GM19452 (cell line): ENCODE measurements at regions not wholly inside any gene's neighbourhood (a gene's known extent, or its start where the extent isn't known, plus 50 kb on each side); places are given as distances from the start of the nearest gene placed in this dataset.
"Not testable (repeated sequence)": the region's sequence is repeated elsewhere in the genome, so short reads cannot be mapped to it uniquely, and the experiment has no call there.

Experiments used
- ATAC-seq: cut with Tn5 transposase; IDR thresholded peaks from one replicate; pipeline ENCODE4 v1.9.1; 2021; ENCODE audit not compliant: unreplicated experiment

DNA sequence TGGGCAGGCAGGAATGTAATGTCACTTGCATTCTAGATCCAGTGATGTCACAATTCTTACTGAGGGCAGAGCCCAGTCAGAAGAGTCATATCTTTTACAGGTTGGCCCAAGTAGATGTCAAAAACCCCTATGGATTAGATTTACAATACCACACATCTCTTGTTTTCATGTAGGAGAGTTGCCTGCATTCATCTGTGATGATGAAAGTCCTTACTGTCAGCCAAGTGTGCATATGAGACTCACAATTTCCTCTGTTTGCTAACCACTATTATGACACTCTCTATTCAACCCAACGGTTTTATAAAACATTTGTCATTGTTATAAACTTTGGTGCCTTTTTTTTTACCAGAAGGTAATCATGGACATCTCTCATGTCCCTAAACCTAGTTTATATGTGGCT lies 898.8 kb upstream of the AMELY start:
- ATAC-seq, result no peak

DNA sequence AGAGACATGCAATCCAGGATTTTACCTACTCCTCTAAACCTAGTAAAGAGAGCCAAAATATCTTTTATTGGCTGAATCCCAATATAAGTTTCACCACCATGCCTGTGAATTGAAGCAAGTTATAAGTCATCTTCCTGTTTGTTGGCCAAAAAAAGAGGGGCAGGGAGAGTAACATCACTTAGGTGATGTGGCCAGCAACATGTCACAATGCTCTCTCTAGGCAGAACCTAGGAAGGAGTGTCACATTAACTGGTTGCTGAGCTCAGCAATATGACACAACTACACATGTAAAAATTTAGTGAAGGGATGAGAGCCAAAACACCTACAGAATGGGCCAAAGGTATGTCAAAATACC lies 895.9 kb upstream of the AMELY start:
- ATAC-seq, result no peak

DNA sequence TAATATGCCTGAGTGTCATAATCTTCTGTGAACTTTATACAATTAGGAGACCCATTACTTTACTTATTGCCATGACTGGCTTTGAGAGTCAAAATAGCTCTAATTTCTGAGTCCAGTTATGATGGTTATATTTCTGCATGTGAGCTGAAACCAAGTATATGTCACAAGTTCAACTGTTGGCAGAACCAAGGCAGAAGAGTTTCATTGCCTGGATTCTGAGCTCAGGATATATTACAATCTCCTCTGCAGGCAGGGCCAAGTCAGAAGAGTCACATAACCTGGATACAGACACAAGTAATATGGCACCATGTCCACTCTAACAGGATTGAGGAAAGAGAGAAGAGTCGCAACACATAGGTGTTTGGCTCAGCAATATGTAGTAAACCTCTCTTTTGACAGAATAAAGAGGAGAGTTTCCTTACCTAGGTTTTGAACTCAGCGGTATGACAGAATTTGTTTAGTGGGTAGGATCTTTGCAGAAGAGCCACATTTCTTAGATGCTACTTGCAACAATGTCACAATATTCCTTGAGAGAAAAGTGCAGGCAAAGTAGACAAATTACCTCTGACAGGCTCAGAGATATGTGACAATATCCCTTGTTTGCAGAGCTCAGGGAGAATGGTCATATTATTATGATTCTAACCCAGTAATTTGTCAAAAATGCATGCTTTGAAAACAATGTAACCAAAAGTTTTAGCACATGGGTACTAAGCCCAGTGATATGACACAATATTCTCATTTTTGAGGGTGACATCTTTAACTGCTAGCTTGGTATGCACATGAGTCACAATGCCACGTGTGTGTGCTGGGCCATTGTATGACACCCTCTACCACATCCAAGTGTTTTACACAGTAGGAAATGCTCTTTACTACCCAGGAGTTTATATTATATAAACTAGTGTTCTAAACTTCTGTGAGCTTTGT lies 895.3 kb upstream of the AMELY start:
- no peak for ATAC-seq

DNA sequence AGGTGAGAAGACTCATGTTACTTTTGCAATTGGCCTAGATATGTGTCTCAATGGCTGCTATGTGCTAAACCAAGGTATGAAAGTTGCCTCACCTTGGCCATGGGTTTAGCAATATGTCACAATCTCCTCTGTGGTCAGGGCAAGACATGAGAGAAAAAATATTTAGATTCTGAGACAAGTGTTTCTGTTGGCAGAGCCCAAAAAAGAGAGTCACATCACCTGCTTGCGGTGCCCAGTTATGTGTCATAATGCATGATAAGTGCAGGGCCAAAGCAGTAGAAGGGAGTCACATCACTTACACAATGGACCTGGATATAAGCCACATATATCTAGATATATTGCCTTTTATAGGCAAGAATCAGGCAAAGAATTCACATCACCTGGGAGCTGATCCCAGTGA lies 894.1 kb upstream of the AMELY start:
- ATAC-seq, result no peak

DNA sequence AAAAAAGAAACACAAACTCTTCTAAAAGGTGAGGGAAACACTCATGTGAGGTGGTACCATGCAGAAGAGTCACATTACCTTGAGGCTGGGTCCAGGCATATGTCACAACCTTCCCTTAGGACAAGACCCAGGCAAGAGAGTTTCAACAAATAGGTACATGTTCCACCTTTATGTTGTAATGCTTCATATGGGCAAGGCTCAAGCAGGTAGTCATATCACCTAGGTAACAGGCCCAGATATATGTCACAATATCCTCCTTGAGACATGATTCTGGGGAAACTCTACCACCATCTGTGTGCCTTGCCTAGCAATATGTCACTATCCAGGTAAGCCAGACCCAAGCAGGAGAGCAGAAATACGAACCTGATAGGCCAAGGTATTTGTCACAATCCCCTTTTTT lies 892.2 kb upstream of the AMELY start:
- no peak for ATAC-seq

DNA sequence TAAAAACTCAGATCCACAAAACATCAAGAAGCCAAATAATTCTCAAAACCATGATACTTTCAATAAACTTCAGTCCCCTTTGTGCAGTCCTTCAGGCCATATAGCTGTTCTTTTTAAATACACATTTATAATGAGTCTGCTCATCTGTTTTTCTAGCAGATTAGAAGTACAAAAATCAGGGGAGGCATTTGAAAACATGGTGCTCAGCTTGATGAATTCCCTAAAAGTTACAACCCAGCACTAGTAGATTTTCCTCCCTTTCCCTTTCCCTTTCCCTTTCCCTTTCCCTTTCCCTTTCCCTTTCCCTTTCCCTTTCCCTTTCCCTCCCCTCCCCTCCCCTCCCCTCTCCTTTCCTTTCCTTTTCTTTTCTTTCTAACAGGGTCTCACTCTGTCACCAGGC lies 884.6 kb upstream of the AMELY start:
- no peak for ATAC-seq

DNA sequence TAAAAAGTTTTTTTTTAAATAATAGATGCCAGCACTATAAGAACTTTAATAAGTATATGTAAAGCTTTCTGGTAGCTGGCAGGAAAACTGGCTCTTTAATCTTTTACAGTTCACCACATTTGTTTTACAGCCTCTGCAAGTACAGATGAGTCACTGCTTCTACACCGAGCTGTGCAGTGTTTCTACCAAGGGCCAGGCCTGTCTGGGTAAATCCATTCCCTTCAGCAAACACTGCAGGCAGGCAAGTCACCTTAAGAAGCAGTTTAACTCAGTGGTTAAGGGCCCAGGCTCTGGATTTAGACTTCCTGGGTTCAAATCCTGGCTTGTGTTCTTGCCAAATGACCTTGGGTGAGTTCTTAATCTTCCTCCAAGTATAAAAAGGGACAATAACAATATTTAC lies 882.9 kb upstream of the AMELY start:
- ATAC-seq, result no peak

DNA sequence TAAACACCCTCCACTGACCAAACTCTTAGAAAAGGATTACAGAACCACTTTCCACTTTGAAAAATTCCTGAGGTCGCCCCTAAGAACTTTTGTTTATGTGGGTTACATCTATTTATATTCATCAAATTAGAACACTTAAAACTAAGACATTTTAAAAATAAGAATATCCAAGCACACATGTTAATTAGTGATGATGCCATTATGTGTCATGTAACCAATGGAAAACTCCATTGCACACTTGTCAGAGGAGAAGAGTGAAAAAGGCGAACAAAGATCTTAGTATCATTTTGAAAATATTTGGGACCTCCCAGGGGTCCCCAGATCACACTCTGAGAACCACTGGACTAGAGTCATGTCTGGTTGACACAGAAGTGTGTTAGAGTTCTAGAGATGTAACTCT lies 882.4 kb upstream of the AMELY start:
- no peak for ATAC-seq

DNA sequence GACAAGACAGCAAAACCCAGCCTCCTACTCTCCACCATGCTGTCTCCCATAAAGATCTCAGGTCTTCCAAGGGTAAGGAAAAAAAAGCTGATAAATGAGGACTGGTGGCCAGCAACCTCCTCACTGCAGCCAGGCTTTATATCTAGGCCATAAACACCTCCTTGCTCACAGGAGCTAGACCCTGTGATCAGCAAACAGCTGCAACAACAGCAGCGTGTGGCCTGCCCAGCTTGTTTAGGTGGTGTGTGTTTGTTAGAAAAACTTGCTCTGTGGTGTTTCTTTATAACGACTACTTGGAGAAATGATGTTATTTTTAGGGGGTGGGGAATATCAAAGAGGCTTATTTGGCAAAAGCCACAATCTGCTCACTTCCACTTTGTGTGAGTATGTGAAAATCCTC lies 880.9 kb upstream of the AMELY start:
- ATAC-seq, result no peak

DNA sequence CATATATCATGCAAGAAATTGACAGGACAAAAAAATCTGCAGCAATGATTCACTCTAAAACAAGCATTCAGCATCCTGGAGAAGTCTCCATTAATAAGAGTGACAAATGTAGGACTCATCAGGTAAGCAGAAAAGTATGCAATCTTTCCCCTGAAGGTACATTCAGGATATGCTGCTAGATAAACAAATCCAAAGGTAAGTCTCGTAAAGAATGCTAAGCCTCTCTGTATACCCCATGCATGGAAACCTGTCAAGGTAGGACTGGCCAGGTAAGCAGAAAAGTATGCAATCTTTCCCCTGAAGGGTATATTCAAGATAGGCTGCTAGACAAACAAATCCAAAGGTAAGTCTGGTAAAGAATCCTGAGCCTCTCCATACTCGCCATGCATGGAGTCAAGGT lies 869.9 kb upstream of the AMELY start:
- no peak for ATAC-seq

DNA sequence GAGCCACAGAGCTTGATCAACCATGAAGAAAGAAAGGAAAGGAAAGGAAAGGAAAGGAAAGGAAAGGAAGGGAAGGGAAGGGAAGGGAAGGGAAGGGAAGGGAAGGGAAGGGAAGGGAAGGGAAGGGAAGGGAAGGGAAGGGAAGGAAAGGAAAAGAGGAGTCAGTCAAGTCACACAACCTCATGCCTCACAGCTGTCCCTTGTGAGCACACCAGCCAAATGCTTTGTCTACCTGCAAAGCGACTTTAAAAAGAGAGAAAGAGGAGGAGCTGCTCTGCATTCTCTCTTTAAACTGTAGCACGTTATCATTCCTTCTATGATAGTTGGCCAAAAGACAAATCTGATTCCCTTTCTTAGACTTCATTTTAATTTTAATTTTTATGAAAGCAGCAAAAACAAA lies 863.9 kb upstream of the AMELY start:
- not testable (repeated sequence) for ATAC-seq

DNA sequence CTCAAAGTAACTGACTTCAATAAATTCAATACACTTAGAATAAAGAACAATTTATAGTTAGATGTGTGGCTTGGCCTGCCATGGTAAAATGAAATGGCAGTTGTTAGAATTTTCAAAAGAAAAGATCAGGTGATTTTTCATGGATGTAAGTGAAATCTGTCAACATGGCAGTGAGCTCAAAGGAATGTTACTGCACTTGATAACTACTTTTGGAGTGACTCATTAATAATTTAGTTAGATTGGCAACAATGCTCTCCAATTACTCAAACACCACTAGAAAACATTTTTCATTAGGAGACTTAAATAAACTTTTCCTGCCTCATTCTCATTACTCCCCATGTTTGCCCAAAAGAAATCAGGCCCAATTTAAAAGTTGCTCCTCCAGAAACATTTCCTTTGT lies 860.2 kb upstream of the AMELY start:
- no peak for ATAC-seq

DNA sequence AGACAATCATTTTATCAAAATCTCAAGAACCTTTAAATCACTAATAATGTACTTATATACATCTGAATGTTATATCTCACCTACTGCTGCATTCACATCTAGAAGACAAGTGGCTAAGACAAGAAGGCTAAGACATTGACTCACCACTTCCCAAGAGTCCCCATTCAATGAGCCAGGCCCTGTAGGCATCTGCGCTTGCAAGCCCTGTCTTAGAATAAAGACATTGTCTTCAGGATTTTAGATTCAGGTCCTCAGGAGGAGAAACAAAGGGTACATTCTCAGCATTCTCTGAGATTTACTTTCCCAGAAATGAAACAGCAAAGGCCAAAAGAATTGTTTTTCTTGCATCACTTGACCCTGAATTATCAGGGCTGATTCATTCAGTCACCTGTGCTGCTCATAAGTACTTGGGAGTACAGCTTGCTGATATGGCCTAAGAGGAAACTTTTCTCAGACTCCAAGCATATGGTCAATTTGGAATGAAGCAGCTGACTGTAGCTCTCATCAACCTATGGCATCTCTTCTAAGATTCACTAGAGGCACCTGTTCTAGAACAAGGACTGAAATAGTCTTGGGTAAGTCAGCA lies 858.3 kb upstream of the AMELY start:
- no peak for ATAC-seq

DNA sequence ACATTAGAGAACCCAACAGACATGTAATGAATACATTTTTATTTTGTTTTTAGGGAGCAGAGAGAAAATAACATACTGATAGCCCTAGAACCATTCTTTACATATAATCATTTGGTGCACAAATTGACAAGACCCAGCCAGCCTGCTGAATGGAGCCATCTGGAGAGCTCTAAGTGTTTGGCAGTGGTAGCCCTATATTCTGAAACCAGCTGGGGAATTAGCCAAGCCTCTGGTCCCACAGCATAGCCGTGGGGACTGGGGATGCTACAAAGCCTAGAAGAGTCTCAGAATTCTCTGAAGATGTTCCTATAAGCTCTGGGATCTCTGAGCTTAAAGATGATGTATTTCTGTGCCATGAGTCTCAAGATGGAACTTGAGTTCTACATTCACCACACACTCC lies 857.3 kb upstream of the AMELY start:
- no peak for ATAC-seq

DNA sequence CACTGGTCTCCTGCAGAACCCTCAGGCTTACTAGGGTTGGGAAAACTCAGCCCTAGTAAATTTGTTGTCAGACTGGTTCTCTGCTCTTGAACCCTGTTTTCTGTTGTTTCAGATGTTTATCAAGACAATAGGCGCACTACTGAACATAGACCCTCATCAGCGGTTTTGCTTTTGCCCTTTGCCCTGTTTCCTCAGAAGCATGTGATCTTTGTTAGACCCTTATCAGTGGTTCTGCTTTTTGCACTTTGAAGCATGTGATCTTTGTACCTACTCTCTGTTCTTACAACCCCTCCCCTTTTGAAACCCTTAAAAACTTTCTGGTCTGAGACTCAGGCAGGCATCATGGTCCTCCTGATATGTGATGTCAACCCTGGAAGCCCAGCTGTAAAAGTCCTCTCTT lies 842.2 kb upstream of the AMELY start:
- ATAC-seq, result no peak

DNA sequence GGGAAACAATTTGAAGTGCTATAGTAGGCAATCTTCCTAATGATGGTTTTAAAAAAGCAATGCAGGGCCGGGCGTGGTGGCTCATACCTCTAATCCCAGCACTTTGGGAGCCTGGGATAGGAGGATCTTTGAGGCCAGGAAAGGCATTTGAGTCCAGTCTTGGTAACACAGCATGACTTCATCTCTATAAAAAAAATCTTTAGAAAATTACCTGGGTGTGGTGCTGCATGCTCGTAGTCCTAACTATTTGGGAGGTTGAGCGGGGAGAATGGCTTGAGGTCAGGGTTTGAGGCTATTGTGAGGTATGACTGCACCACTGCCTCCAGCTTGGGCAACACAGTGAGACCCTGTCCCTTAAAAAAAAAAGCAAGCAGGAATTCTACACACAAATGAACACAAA lies 835.2 kb upstream of the AMELY start:
- no peak for ATAC-seq

DNA sequence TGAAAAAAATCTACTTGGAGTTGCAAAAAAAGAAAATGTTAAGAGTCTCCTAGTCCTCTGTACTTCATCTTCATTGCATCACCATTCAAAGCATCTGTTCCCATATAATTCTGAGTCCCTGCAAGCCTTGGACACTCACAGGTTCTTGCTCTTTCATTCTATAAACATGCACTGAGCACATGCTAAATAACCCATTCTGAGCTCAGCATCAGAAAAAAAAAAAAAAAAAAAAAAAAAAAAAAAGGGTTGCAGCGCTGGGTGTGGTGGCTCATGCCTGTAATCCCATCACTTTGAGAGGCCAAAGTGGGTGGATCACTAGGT lies 834.0 kb upstream of the AMELY start:
- ATAC-seq, result no peak

DNA sequence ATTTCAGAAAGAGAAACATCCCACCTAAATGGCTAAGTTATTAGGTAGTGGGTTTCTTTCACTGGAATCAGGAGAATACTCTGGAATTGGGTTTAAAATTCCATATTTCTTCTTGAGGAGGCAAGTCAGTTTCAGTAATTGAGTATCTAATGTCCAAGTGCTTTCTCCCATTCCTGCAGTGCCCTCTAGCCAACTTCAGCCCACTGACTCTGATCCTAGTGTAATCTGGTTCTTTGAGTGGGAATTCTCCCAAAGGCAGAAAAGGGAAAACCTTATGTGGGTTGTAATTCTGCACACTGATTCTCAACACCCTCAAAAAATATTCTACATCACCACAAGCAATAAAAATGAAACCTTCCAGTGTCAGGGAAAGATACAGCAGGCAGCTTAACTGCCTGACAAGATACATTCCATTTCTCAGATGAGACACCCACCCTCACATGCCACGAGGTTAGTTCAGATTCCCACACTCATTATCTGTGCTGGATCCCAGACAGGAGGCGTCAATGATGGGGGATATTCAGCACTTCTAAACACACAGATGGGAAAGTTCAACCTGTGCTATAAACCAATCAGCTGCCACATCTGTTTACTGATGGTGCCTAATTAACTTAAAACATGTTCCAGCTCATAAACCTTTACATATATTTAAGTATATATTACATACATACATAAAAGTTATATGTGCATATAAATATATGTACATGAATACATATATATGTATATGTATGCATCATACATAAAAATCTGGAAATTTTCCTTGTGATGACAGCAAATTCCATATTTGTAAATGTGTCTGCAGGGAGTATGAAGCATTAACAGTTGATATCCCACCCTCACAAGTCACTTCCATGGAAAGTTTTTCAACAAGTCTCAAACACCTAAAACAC lies 833.4 kb upstream of the AMELY start:
- no peak for ATAC-seq

DNA sequence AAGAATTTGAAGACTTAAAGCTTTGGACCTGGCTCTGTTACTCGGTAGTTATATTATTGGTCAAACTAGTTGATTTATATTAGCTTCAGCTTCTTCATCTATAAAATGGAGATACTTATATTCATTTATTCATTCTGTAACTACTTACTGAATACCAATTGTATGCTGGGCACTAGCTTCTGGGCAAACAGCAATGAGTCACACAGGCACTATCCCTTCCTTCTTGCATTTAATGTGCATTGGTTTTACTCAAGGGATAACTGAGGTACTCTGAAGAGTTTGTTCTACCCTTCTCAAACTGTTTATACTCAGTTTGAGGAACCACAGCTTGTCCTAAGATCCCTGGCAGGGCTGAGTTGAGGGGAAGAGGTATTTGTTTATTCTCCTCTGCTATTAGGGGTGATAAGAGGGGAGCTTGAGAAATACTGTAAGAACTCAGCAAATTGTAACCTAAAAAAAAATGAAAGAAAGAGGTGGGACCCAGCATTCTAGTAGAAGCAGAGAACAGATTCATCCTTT lies 825.4 kb upstream of the AMELY start:
- ATAC-seq, result no peak

DNA sequence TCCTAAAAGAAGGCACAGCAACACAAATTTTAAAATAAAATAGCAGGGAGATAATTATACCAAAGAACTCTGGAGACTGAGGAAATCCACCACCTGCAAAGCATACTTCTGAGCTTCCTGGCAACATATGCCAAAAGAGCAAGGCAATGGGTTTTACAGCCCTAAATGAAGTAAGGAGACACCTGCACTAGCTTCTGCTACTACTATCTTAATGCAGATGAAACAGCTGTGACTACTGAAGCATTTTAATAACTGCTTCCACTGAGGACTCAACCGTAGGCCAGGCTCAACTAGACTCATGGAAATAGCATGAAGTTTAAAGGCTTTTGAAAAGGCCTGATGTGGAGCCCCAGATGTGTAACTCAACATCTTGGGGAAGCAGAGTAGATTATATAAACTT lies 820.1 kb upstream of the AMELY start:
- no peak for ATAC-seq

DNA sequence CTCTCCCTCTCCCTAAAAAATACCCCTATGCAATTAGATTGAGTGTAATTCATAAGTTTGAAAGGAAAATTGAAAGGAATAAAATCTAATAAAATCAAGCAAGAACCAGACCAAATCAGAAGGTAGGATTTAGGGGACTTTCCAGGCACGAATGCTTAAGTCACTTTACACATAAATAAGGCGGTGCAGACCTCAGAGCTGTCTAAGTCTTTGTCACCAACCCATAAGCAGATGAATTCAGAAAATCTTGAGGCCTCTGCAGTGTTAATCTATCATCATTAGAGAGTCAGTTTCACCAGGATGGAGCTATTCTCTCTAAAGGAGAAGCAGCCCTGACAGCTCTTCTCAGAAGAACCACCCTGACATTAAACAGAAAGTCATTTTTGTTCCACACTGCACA lies 819.1 kb upstream of the AMELY start:
- no peak for ATAC-seq

DNA sequence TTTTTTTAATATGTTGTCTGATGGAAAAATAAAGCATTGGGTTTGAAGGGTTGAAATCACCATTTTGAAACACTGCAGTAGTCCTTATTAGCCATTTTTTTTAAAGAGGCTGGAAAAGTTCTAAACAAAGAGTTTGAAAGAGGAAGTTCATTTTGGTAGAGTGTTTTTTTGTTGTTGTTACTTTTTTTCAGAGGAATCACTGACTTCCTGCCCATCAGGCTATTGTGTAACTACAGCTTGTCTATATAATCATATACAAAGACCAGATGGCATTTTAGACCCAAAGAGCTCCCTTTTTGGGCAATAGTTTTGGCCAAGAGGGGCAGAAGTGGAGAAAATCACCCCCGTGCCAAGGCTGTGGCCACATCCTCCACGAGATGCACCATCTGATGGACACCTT lies 818.5 kb upstream of the AMELY start:
- no peak for ATAC-seq
